GM18873 (cell line): ENCODE measurements at regions not wholly inside any gene's neighbourhood (a gene's known extent, or its start where the extent isn't known, plus 50 kb on each side); places are given as distances from the start of the nearest gene placed in this dataset.
"Not testable (repeated sequence)": the region's sequence is repeated elsewhere in the genome, so short reads cannot be mapped to it uniquely, and the experiment has no call there.

ENCODE experiments used
- ATAC-seq: cut with Tn5 transposase; IDR thresholded peaks from one replicate; pipeline ENCODE4 v1.9.1; 2021; ENCODE audit warnings: mild to moderate bottlenecking, moderate library complexity, moderate number of reproducible peaks; ENCODE audit not compliant: unreplicated experiment, low FRiP score

GRCh38 chr9:108062680-108063079 is 573.1 kb upstream of the KLF4 start:
- ATAC-seq: no peak

- ATAC-seq: no peak
Observed at GRCh38 chr9:108060175-108060574, 570.6 kb upstream of the KLF4 start.

DNA sequence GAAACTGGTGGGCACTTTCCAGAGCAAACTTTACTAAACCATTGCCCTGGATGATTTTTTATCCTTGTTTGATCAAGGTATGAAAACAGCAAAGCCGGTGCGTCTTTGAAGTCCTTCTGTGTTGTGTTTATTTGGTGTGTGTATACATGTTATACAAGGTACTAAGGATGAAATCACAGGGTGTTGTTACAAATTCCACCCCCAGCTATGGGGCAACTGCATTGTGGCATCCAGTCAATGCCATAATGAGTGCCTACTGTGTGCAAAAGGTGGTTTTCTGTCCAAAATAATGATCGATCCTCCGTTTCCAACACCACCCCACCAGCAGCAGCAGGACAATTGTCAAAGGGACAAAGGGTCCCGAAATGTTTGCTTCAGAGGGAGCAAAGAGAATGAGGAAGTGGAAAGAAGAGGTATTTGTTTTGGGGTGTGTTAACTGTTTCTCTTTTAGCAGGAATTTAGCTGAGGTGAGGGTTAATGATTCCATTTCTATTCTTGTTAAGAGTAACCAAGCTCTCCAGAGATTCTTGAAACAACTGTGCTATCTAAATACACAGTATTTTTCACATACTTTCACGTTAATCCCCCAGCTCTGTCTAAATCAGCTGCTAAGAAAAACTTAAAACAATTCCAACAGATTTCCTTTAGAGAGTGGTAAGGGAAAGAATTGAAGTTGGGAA is 568.7 kb upstream of the KLF4 start:
- no peak for ATAC-seq

DNA sequence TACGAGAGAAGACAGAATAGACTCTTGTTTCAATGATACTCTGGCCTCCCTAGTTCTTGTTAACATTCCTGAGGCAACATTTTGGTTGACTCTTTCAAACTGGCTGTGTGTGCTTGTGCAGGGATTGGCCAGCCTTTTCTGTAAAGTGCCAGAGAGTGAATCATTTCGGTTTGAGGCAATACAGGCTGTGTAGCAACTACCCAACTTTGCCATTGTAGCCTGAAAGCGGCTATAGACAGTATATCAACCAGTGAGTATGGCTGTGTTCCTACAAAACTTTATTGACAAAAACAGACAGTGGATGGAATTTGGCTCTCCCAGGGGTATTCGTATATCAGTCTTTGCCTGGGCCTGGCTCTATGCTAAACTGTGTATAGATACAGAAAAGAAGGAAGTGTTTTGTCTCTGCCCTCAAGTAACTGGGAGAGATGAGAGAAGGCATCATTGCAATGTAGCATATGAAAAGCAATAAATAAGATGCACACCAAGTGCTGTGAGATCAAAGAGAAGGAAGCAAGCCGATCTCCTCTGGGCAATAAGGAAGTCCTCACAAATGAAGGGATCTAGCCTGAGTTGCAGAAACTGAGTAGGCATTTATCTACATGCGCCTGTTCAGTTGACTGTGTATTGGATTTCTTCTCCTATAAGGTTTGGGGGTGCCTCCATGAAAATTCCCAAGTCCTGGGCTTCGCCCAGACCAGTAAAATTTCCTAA is 568.0 kb upstream of the KLF4 start:
- no peak for ATAC-seq

DNA sequence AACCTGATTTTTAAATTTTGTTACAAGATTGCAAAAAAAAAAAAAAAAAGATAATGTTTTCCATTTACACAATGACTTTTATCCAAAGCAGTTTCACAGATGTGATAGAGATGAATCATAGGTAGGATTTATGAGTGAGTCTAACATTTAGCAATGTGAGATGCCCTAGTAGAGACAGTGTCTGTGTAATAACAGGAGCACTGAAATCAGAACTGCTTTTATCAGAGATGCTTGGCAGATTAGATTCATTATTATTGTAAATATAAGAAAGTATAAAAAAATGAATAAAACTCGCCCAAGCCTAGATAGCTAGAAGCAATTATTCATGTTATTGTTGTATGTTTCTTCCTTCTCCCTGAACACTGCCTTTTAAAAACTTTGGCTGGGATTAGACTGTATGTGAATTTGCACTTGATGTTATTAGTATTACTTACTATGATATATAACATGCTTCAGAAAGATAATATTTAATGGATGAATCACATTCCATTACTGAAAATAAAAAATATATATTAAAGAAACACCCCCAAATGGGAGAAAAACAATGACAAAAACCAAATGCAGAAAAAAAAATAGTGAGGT is 567.3 kb upstream of the KLF4 start:
- ATAC-seq: no peak

DNA sequence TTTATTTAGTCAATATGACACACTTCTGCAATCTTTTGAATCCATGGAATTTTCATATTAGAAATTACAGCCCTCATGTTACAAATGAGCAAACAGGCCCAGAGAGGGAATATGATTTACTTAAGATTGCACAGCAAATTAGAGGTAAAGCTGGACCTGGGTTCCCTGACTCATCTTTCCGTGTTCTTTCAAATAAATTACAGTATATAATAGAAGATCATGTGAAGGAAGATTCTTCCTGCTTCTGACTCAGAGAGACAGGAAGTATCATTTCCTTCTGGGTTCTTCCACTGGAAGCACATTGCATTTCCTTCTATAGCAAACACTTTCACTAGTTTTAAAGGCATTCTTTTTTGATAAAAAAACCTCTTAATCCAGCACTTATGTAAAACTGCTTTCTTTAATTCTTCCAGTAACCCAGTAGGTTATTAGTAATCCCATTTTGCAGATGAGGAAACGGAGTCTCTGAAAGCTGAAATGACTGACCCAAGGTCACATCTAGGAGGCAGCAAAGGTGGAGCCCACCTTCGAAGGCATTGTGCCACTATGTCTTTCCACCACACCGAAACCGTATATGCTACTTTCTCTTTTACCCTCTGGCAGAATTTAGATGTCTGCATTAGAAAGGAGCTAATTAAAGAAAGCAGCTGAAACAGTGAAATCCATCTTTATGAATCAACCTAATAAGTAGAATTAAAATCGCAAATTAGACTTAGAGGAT is 566.7 kb upstream of the KLF4 start:
- no peak for ATAC-seq

DNA sequence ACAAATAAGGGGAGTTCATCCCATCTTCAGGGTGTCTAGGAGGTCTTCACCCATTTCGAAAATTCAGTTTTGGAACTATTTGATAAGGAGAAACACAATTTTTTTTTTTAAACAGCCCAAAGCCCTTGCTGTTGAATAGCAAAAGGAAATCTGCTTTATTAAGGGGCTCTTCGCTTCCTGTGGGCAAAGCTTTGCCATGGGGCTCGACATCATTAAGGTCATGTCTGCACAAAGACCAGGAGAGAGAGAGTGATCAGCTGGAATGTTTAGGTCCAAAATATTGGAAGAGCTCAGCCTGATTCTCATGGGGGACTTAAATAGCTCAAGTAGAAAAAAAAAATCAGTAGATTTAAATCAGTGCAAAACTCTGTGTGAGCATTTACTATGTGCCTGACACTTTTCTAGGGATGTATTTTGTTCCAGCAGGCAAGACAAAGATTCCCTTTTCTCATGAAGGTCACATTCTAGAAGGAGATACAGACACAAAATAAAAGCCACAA is 564.6 kb upstream of the KLF4 start:
- no peak for ATAC-seq

GRCh38 chr9:108053555-108054061 is 564.0 kb upstream of the KLF4 start:
- no peak for ATAC-seq

DNA sequence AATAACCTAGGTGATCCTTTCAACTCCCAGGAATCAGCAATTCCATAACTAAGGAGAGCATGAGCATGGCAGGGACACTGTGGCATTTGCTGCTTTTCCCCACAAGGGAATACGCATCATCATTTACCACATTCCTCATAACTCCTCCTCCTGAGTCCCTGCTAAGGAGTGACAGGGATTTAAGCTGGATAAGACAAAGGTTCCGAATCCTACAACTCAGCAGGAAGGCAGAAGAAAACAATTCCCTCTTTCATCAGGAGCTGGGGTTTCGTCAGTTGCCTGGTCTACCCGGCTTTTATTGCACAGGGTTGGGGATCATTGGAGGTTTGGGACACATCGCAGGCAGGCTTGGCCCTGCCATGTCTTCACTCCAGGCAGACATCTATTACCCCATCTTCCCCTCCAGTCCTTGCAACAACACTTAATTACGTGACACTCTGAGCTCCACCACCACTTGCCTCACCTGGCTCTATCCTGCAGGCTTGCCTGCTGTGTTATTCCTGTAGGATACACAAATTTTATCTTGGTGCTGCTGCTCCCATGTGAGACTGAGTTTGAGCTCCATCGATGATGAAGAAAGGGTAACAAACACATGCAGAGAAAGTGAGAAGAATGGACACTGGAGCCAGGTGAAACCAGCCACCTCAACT is 563.0 kb upstream of the KLF4 start:
- no peak for ATAC-seq

DNA sequence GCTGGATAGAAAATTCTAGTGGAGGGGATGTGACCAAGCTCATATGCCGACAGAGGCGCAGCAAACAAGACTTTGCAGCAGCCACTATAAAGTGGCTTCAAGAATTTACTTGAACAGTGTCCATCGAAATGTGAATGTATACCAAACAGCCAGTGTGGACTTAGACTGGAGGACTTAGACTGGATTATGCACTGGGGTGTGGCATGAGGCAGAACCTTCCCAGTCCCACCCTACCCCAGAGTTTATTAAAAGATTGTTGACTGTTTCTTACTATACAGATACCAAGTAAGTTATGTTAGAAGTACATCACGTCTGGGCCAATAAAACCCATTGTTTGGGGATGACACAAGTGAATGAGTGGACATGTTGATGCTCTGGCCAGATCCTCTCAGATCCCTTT is 561.3 kb upstream of the KLF4 start:
- no peak for ATAC-seq

GRCh38 chr9:108049671-108050494 is 560.3 kb upstream of the KLF4 start:
- no peak for ATAC-seq

GRCh38 chr9:108049026-108049607 is 559.5 kb upstream of the KLF4 start:
- no peak for ATAC-seq

DNA sequence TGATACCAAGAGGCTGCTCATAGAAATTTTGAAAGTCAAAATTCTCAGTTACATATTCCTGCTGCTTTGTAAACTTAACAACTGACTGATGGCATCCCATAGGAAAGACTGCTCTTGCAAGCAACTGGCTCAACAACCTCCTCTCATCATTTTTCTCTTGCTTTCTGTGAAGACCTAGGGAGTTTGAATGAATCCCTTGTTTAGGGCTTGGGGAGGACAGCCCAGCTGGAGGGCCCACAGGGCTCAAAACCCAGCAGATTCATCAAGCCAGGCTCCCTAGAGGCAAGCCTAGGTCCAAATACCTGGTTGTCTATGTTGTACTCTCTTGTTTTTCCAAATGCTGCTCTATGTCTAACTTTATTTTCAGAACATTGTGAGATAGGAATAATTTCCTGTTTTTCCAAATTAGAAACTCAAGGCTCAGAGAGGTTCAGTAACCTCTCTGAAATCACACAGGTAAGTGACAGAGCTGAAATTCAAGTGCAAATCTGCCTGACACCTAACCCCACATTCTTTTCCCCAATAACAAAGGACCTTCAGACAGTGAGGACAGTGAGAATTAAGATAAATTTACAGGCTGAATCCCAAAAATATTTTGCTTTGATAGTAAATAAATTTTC is 558.9 kb upstream of the KLF4 start:
- ATAC-seq: no peak

GRCh38 chr9:108047777-108048176 is 558.2 kb upstream of the KLF4 start:
- not testable (repeated sequence) for ATAC-seq

GRCh38 chr9:108047264-108047663 is 557.7 kb upstream of the KLF4 start:
- ATAC-seq: no peak

GRCh38 chr9:108045851-108046250 is 556.3 kb upstream of the KLF4 start:
- no peak for ATAC-seq

GRCh38 chr9:108043585-108043984 is 554.0 kb upstream of the KLF4 start:
- no peak for ATAC-seq

DNA sequence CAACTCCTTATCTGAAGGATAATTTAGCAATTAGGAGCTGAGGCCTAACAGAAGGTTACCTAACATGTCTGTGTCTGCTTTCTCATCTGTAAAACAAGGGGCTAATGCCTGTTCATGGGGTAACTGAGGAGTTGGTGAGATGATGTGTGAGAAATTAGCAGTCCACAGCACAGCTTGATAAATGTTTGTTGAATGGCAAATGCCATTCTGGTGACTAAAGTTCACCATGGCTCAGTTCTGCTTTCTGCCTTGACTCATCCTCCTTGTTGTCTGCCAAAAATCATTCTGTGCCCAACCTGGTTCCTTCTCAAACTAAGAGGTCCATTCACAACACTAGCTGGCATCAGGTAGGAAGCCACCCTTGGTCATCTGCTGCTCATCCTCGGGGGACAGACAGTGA is 552.0 kb upstream of the KLF4 start:
- ATAC-seq: no peak

- no peak for ATAC-seq
Observed at GRCh38 chr9:108040783-108041182, 551.2 kb upstream of the KLF4 start.
